HG02610 (cell line): ENCODE measurements at regions not wholly inside any gene's neighbourhood (a gene's known extent, or its start where the extent isn't known, plus 50 kb on each side); places are given as distances from the start of the nearest gene placed in this dataset.

Experiments used
- ATAC-seq: cut with Tn5 transposase; IDR thresholded peaks from one replicate; pipeline ENCODE4 v1.9.1; 2021; ENCODE audit warnings: mild to moderate bottlenecking, moderate library complexity; ENCODE audit not compliant: unreplicated experiment

- ATAC-seq, result no peak
Measured at GRCh38 chr17:56085576-56086267, 67.6 kb upstream of the ANKFN1 start.

- ATAC-seq, result no peak
Measured at GRCh38 chr17:56087199-56087598, 66.1 kb upstream of the ANKFN1 start.

GRCh38 chr17:56096026-56096810 lies 57.1 kb upstream of the ANKFN1 start:
- no peak for ATAC-seq

DNA sequence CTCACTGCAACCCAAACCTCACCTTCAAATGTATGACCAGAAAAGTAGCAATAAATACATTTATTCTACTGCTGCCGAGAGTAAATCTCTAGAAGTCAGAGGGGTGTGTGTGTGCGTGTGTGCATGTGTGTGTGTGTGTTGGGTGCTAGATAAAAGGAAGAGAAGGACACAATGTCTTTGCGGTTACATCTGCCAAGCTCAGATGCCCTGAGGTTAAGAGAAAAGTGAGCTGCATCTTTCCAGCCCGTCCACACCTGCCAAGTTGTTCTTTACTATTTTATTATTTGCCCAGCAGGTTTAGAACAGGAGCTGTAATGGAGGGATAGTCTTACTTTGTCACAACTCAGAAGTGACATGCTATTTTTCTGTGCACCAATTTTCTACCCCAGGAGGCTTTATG lies 54.5 kb upstream of the ANKFN1 start:
- ATAC-seq, result no peak

GRCh38 chr17:56099649-56100048 lies 53.6 kb upstream of the ANKFN1 start:
- ATAC-seq, result no peak
